ENCODE measurements at regions not wholly inside any gene's neighbourhood (a gene's known extent, or its start where the extent isn't known, plus 50 kb on each side); places are given as distances from the start of the nearest gene placed in this dataset.

GRCh38 chr9:81239388-81239787, 450.0 kb downstream of the TLE1 start:
- Histone ChIP-seq H3K27me3 (ENCODE audit: insufficient read depth, poor library complexity, severe bottlenecking) (no peaks in the 10 kb centered on the region), H3K27ac (ENCODE audit: poor library complexity, severe bottlenecking) (no peak overlapping the region), H3K36me3 (ENCODE audit: low read depth) (no peaks in the 10 kb centered on the region), H3K4me1 (ENCODE audit: insufficient read depth, poor library complexity, severe bottlenecking) (no peaks in the 10 kb centered on the region), H3K4me3 (ENCODE audit: severe bottlenecking) (no peak overlapping the region), H3K9me3 (ENCODE audit: severe bottlenecking) (no peaks in the 10 kb centered on the region)
- DNase-seq (ENCODE audit: low spot score), result no peak
- no peak for TF ChIP-seq CTCF (IDR thresholded peaks at IDR 0.05; ENCODE audit: poor library complexity, severe bottlenecking)
- no peak for ATAC-seq (ENCODE audit: low read depth)

GRCh38 chr9:81237565-81238231, 451.6 kb downstream of the TLE1 start:
- Histone ChIP-seq H3K27ac (ENCODE audit: poor library complexity, severe bottlenecking) (no peak overlapping the region), H3K4me3 (ENCODE audit: severe bottlenecking) (no peak overlapping the region), H3K27me3 (ENCODE audit: insufficient read depth, poor library complexity, severe bottlenecking) (no peaks in the 10 kb centered on the region), H3K9me3 (ENCODE audit: severe bottlenecking) (no peaks in the 10 kb centered on the region), H3K36me3 (ENCODE audit: low read depth) (no peaks in the 10 kb centered on the region), H3K4me1 (ENCODE audit: insufficient read depth, poor library complexity, severe bottlenecking) (no peaks in the 10 kb centered on the region)
- DNase-seq (ENCODE audit: low spot score), result no peak
- no peak for TF ChIP-seq CTCF (IDR thresholded peaks at IDR 0.05; ENCODE audit: poor library complexity, severe bottlenecking)
- ATAC-seq (ENCODE audit: low read depth), result no peak

- no peak for DNase-seq (ENCODE audit: low spot score)
- ATAC-seq (ENCODE audit: low read depth), result no peak
Observed at GRCh38 chr9:81234924-81235610, 454.3 kb downstream of the TLE1 start.

GRCh38 chr9:81231011-81231410, 458.3 kb downstream of the TLE1 start:
- ATAC-seq (ENCODE audit: low read depth) (no peak), DNase-seq (ENCODE audit: low spot score) (no peak)
- Histone ChIP-seq H3K4me1 (ENCODE audit: insufficient read depth, poor library complexity, severe bottlenecking) (no peaks in the 10 kb centered on the region), H3K36me3 (ENCODE audit: low read depth) (no peaks in the 10 kb centered on the region), H3K27me3 (ENCODE audit: insufficient read depth, poor library complexity, severe bottlenecking) (no peaks in the 10 kb centered on the region), H3K4me3 (ENCODE audit: severe bottlenecking) (no peak overlapping the region), H3K27ac (ENCODE audit: poor library complexity, severe bottlenecking) (no peak overlapping the region), H3K9me3 (ENCODE audit: severe bottlenecking) (no peaks in the 10 kb centered on the region)
- TF ChIP-seq CTCF (IDR thresholded peaks at IDR 0.05; ENCODE audit: poor library complexity, severe bottlenecking), result no peak

More at GRCh38 chr9:81234924-81235610, 454.3 kb downstream of the TLE1 start:
- Histone ChIP-seq H3K27ac (ENCODE audit: poor library complexity, severe bottlenecking) (no peak overlapping the region), H3K4me1 (ENCODE audit: insufficient read depth, poor library complexity, severe bottlenecking) (no peaks in the 10 kb centered on the region), H3K4me3 (ENCODE audit: severe bottlenecking) (no peak overlapping the region), H3K27me3 (ENCODE audit: insufficient read depth, poor library complexity, severe bottlenecking) (no peaks in the 10 kb centered on the region), H3K36me3 (ENCODE audit: low read depth) (no peaks in the 10 kb centered on the region), H3K9me3 (ENCODE audit: severe bottlenecking) (no peaks in the 10 kb centered on the region)
- TF ChIP-seq CTCF (IDR thresholded peaks at IDR 0.05; ENCODE audit: poor library complexity, severe bottlenecking), result no peak

All from RWPE2 (cell line).